ENCODE measurements at regions not wholly inside any gene's neighbourhood (a gene's known extent, or its start where the extent isn't known, plus 50 kb on each side); places are given as distances from the start of the nearest gene placed in this dataset.

DNA sequence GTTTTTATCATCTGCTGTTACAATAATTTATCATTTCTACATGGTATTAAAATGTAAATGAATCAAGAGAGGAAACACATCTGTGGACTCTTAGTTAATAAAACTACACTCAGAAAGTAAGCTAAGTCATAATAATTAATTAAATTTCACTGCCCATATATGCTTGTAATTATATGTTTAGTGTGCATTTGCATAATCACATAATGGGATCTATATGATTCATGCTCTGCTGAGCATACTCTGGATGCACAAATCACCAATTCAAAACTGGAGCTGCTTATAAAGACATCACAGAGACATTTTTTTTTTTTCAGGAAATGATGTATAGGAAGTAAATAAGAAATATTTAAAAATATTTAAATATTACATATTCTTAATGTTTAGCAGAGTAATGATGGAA lies 151.6 kb upstream of the STEAP4 start:
- TF ChIP-seq, protein P1, sequence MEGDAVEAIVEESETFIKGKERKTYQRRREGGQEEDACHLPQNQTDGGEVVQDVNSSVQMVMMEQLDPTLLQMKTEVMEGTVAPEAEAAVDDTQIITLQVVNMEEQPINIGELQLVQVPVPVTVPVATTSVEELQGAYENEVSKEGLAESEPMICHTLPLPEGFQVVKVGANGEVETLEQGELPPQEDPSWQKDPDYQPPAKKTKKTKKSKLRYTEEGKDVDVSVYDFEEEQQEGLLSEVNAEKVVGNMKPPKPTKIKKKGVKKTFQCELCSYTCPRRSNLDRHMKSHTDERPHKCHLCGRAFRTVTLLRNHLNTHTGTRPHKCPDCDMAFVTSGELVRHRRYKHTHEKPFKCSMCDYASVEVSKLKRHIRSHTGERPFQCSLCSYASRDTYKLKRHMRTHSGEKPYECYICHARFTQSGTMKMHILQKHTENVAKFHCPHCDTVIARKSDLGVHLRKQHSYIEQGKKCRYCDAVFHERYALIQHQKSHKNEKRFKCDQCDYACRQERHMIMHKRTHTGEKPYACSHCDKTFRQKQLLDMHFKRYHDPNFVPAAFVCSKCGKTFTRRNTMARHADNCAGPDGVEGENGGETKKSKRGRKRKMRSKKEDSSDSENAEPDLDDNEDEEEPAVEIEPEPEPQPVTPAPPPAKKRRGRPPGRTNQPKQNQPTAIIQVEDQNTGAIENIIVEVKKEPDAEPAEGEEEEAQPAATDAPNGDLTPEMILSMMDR (conservative IDR thresholded peaks at IDR 0.05) = no peak
- no peak for TF ChIP-seq ZFX (IDR thresholded peaks at IDR 0.05)
